Endothelial cell of umbilical vein (primary cell): ENCODE measurements at regions not wholly inside any gene's neighbourhood (a gene's known extent, or its start where the extent isn't known, plus 50 kb on each side); places are given as distances from the start of the nearest gene placed in this dataset.

Experiments
- BruUV-seq: library from RNA; stranded (reverse); fragments of 400-500 nt; replicated peaks from 2 replicates; lab custom pipeline; 2021; lab: Mats Ljungman, UMichigan
- CTCF ChIA-PET: fragments of 300-600, 350-600 bp; sonication (Branson Sonifier 250); formaldehyde crosslinking; loops from one replicate; lab custom pipeline; 2021; ENCODE audit warnings: antibody characterized with exemption, inconsistent platforms; lab: Charles Lee
- POLR2A ChIA-PET: fragments of 300-600, 350-600 bp; sonication (Branson Sonifier 250); formaldehyde crosslinking; loops from one replicate; lab custom pipeline; 2021; ENCODE audit warnings: antibody characterized with exemption, inconsistent platforms; lab: Charles Lee
- DNase-seq: peaks from one replicate; pipeline ENCODE4 v3.0.0-alpha.2; 2011; ENCODE audit warnings: low read depth, low spot score
- FAIRE-seq: peaks from 2 replicates; lab custom pipeline; 2011; peaks lifted over from hg19 to GRCh38; lab: Jason Lieb, UNC
- H2AFZ ChIP-seq: 2 replicates; pipeline ENCODE4 v1.6.0; 2012; ENCODE audit warnings: low read depth, low read length, control low read depth, inconsistent platforms
- H3K27ac ChIP-seq: 2 replicates; pipeline ENCODE4 v1.5.1; 2011; ENCODE audit warnings: low read depth, mild to moderate bottlenecking, control low read depth, low read length, moderate library complexity; ENCODE audit not compliant: insufficient read depth
- H3K27me3 ChIP-seq, 2 experiments: 2 replicates each; pipeline versions ENCODE4 v1.6.0 to v1.6.1; 2011; ENCODE audit warnings: low read length in 2 of 2, mixed read lengths in 1 of 2; ENCODE audit not compliant: control insufficient read depth in 2 of 2, insufficient read depth in 2 of 2
- H3K36me3 ChIP-seq, 2 experiments: 2 replicates in 1 of 2; 3 replicates in 1 of 2; pipeline ENCODE4 v1.5.1; 2011; ENCODE audit warnings: low read length in 2 of 2, mild to moderate bottlenecking in 1 of 2, moderate library complexity in 1 of 2; ENCODE audit not compliant: control insufficient read depth in 2 of 2, insufficient read depth in 2 of 2; ENCODE audit errors: extremely low read depth in 1 of 2
- H3K4me1 ChIP-seq: 3 replicates; pipeline ENCODE4 v1.5.1; 2011; ENCODE audit warnings: mild to moderate bottlenecking, low read length; ENCODE audit not compliant: control insufficient read depth, insufficient read depth; ENCODE audit errors: extremely low read depth
- H3K4me2 ChIP-seq: 2 replicates; pipeline ENCODE4 v1.6.1; 2011; ENCODE audit warnings: low read length, control low read depth, mixed read lengths; ENCODE audit not compliant: insufficient read depth
- H3K4me3 ChIP-seq, 3 experiments: fragments of 200-600 bp in 1 of 3; sonication (generic), shearing (Covaris generic) in 1 of 3; replicated peaks in 1 of 3; 2 replicates each; pipeline ENCODE4 v1.5.1; 2011 to 2016; ENCODE audit warnings: control low read depth in 3 of 3, low read length in 3 of 3, mild to moderate bottlenecking in 2 of 3, inconsistent platforms in 1 of 3, low read depth in 1 of 3, moderate library complexity in 1 of 3; ENCODE audit not compliant: insufficient read depth in 1 of 3
- H3K79me2 ChIP-seq: 2 replicates; pipeline ENCODE4 v1.6.0; 2012; ENCODE audit warnings: low read length, inconsistent platforms; ENCODE audit not compliant: control insufficient read depth, insufficient read depth
- H3K9ac ChIP-seq: replicated peaks from 2 replicates; pipeline ENCODE3; 2011; ENCODE audit warnings: low read length, control low read depth; ENCODE audit not compliant: insufficient read depth; ENCODE audit errors: extremely low read depth
- H3K9me1 ChIP-seq: replicated peaks from 3 replicates; pipeline ENCODE4 v1.6.0; 2011; ENCODE audit warnings: mild to moderate bottlenecking, low read length; ENCODE audit not compliant: control insufficient read depth, insufficient read depth; ENCODE audit errors: extremely low read depth
- H3K9me3 ChIP-seq: replicated peaks from 2 replicates; pipeline ENCODE4 v1.5.1; 2012; ENCODE audit warnings: low read length, inconsistent platforms; ENCODE audit not compliant: control insufficient read depth, insufficient read depth
- H4K20me1 ChIP-seq: replicated peaks from 2 replicates; pipeline ENCODE3; 2011; ENCODE audit warnings: mild to moderate bottlenecking, low read length; ENCODE audit not compliant: control insufficient read depth, insufficient read depth; ENCODE audit errors: extremely low read depth
- EZH2 ChIP-seq: IDR thresholded peaks from 2 replicates; pipeline ENCODE4 v1.6.1; 2012; ENCODE audit warnings: borderline replicate concordance, low read depth, mild to moderate bottlenecking, moderate library complexity, low read length, inconsistent platforms; ENCODE audit not compliant: severe bottlenecking
- FOS ChIP-seq: IDR thresholded peaks from 2 replicates; pipeline ENCODE4 v1.6.1; 2011; ENCODE audit warnings: mild to moderate bottlenecking, low read length, moderate library complexity, borderline replicate concordance; ENCODE audit not compliant: insufficient read depth
- GATA2 ChIP-seq: IDR thresholded peaks from 2 replicates; pipeline ENCODE4 v1.7.0; 2011; ENCODE audit warnings: low read depth, mild to moderate bottlenecking, moderate library complexity, mixed read lengths, low read length; ENCODE audit not compliant: insufficient read length, insufficient read depth
- JUN ChIP-seq: IDR thresholded peaks from 2 replicates; pipeline ENCODE4 v1.6.1; 2011; ENCODE audit warnings: borderline replicate concordance, low read depth; ENCODE audit not compliant: insufficient read length, insufficient read depth
- MYC ChIP-seq: IDR thresholded peaks from one replicate; pipeline ENCODE4 v1.6.1; 2011; ENCODE audit warnings: mild to moderate bottlenecking, low read depth, low read length
- POLR2A ChIP-seq: IDR thresholded peaks from 2 replicates; pipeline ENCODE4 v1.6.1; 2012; ENCODE audit warnings: low read depth, mild to moderate bottlenecking, control low read depth, low read length
- POLR2AphosphoS5 ChIP-seq: IDR thresholded peaks from 2 replicates; pipeline ENCODE4 v1.6.1; 2012; ENCODE audit warnings: low read depth, mild to moderate bottlenecking, control low read depth, low read length, moderate library complexity; ENCODE audit not compliant: insufficient read depth
- dilution Hi-C: fragments of 300-500 bp; cut with MboI; formaldehyde crosslinking; loops from one replicate; pipeline ENCODE4 v1.15.0; 2019; ENCODE audit warnings: low sequenced_read_pairs; ENCODE audit not compliant: extremely low pct_ligation_motif_present
- intact Hi-C: fragments of 100-400 bp; cut with micrococcal nuclease; formaldehyde crosslinking; loops from one replicate; pipeline ENCODE4 v1.10.0; 2022
- TF ChIP-seq, protein P1 (sequence below), 2 donors: IDR thresholded peaks; 1 replicate in 1 of 2; 2 replicates in 1 of 2; pipeline ENCODE4 v1.5.1; 2011; ENCODE audit warnings: low read length in 2 of 2, mild to moderate bottlenecking in 2 of 2, moderate library complexity in 2 of 2, control low read depth in 1 of 2, inconsistent platforms in 1 of 2, low read depth in 1 of 2; ENCODE audit not compliant: insufficient read depth in 1 of 2; ENCODE audit errors: extremely low read depth in 1 of 2
- TF ChIP-seq, protein P2 (sequence below): IDR thresholded peaks from 2 replicates; pipeline ENCODE4 v1.6.1; 2011; ENCODE audit not compliant: insufficient read depth, insufficient read length

DNA sequence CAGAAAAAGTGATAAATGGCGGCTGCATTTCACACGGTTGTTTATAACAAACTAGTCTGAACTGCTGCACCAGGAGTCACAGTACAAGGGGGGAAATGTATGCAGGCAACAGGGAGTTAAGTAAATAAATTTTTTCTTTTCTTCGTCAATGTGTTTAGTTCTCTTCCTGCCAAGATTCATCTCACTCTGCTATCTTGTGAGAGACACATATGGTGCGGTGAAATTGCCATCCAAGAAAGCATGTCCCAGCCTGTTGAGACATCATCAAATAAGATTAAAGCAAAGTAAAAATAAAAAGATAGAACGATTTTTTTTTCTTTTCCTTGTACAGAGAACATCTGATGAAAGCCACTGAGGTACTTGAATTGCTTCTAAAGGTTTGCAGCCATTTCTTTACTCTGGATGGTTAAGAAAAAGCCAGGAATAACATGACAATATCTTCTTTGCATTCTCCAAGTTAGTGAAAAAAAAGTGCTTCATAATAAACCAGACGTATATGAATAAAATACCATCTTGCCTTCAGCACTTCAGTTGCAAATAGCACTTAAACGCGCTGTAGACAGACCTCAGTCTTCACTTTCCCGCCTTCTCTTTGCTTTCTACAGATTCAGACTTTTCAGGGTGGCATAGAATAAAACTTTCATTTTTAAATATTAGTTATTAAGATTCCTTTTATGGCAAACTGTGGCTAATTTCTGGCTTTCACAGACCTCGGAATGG lies 506.2 kb upstream of the ZFHX3 start:
- CTCF ChIA-PET, result no interaction called here
- Histone ChIP-seq H3K9me3 (no peaks in the 10 kb centered on the region), H3K9me1 (no peaks in the 10 kb centered on the region), H3K79me2 (no peaks in the 10 kb centered on the region), H2AFZ (no peak overlapping the region), H4K20me1 (no peaks in the 10 kb centered on the region), H3K4me2 (no peak overlapping the region), H3K27me3 (no peaks in the 10 kb centered on the region), H3K9ac (no peak overlapping the region), H3K36me3 (no peaks in the 10 kb centered on the region), H3K27ac (no peak overlapping the region), H3K4me1 (no peaks in the 10 kb centered on the region), H3K4me3 (no peak overlapping the region)
- intact Hi-C loops (no loop called here), dilution Hi-C loops (no loop called here)
- no TSS peak for BruUV-seq
- TF ChIP-seq JUN (no peak), POLR2A (no peak), FOS (no peak), EZH2 (no peak), MYC (no peak), GATA2 (no peak), POLR2AphosphoS5 (no peak)
- TF ChIP-seq, protein P1, sequence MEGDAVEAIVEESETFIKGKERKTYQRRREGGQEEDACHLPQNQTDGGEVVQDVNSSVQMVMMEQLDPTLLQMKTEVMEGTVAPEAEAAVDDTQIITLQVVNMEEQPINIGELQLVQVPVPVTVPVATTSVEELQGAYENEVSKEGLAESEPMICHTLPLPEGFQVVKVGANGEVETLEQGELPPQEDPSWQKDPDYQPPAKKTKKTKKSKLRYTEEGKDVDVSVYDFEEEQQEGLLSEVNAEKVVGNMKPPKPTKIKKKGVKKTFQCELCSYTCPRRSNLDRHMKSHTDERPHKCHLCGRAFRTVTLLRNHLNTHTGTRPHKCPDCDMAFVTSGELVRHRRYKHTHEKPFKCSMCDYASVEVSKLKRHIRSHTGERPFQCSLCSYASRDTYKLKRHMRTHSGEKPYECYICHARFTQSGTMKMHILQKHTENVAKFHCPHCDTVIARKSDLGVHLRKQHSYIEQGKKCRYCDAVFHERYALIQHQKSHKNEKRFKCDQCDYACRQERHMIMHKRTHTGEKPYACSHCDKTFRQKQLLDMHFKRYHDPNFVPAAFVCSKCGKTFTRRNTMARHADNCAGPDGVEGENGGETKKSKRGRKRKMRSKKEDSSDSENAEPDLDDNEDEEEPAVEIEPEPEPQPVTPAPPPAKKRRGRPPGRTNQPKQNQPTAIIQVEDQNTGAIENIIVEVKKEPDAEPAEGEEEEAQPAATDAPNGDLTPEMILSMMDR (IDR thresholded peaks at IDR 0.05; ENCODE audit: extremely low read depth in 1 of 2, insufficient read depth in 1 of 2, low read depth in 1 of 2, low read length in 2 of 2), result no peak
- TF ChIP-seq, protein P2, sequence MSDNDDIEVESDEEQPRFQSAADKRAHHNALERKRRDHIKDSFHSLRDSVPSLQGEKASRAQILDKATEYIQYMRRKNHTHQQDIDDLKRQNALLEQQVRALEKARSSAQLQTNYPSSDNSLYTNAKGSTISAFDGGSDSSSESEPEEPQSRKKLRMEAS, result no peak
- FAIRE-seq (no peak), DNase-seq (no peak)
- POLR2A ChIA-PET, result no interaction called here
